ENCODE measurements at regions not wholly inside any gene's neighbourhood (a gene's known extent, or its start where the extent isn't known, plus 50 kb on each side); places are given as distances from the start of the nearest gene placed in this dataset.
"Not testable (repeated sequence)": the region's sequence is repeated elsewhere in the genome, so short reads cannot be mapped to it uniquely, and the experiment has no call there.

DNA sequence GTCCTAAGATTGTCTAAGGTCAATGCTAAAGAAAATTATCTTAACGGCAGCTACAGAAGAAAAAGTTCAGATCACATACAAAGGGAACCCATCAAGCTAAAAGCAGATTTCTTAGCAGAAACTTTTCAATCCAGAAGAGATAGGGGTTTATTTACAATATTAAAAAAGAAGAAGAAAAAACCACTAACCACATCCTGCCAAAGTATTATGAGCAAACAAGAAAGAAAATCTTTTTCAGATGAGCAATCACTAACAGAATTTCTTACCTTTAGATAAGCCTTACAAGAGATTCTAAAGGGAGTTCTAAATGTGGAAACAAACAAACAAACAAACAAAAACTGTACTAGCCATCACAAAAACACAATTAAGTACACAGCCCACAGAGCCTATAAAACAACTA, 1015.8 kb upstream of the EPHA6 start:
- no peak overlapping the region for H3K4me3 ChIP-seq (ENCODE audit: low read depth, low read length)
- DNase-seq (ENCODE audit: low read depth): no peak
- TF ChIP-seq, protein P1, sequence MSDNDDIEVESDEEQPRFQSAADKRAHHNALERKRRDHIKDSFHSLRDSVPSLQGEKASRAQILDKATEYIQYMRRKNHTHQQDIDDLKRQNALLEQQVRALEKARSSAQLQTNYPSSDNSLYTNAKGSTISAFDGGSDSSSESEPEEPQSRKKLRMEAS (IDR thresholded peaks at IDR 0.05; ENCODE audit: low read depth, low read length): no peak
- TF ChIP-seq, protein P2, sequence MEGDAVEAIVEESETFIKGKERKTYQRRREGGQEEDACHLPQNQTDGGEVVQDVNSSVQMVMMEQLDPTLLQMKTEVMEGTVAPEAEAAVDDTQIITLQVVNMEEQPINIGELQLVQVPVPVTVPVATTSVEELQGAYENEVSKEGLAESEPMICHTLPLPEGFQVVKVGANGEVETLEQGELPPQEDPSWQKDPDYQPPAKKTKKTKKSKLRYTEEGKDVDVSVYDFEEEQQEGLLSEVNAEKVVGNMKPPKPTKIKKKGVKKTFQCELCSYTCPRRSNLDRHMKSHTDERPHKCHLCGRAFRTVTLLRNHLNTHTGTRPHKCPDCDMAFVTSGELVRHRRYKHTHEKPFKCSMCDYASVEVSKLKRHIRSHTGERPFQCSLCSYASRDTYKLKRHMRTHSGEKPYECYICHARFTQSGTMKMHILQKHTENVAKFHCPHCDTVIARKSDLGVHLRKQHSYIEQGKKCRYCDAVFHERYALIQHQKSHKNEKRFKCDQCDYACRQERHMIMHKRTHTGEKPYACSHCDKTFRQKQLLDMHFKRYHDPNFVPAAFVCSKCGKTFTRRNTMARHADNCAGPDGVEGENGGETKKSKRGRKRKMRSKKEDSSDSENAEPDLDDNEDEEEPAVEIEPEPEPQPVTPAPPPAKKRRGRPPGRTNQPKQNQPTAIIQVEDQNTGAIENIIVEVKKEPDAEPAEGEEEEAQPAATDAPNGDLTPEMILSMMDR (IDR thresholded peaks at IDR 0.05; ENCODE audit: low read depth, low read length): no peak
- TF ChIP-seq POLR2A (IDR thresholded peaks at IDR 0.05; ENCODE audit: extremely low read depth, insufficient read length): no peak
- no peak for TF ChIP-seq MYC (IDR thresholded peaks at IDR 0.05; ENCODE audit: low read depth, low read length)

DNA sequence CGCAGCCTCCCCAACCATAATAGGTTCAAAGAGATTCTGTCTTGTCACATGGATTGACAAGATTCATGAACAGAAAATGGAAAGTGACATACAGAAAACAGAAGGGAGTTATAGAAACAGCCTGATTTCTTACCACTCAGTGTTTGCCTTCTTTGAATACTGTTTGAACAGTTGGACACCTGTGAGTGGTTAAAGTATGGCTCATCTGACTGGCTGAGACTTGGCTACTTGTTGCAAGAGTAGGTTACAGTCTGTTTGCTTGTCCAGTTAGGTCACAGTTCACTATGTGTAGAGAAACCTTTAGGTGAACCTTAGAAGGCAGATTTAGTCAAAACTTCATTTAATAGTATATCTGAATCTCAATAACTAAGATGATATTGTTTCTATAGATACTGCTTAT, 1003.9 kb upstream of the EPHA6 start:
- TF ChIP-seq, protein P2 (IDR thresholded peaks at IDR 0.05; ENCODE audit: low read depth, low read length): no peak
- no peak for TF ChIP-seq POLR2A (IDR thresholded peaks at IDR 0.05; ENCODE audit: extremely low read depth, insufficient read length)
- no peak for TF ChIP-seq MYC (IDR thresholded peaks at IDR 0.05; ENCODE audit: low read depth, low read length)
- TF ChIP-seq, protein P1 (IDR thresholded peaks at IDR 0.05; ENCODE audit: low read depth, low read length): no peak
- no peak for DNase-seq (ENCODE audit: low read depth)
- no peak overlapping the region for H3K4me3 ChIP-seq (ENCODE audit: low read depth, low read length)

DNA sequence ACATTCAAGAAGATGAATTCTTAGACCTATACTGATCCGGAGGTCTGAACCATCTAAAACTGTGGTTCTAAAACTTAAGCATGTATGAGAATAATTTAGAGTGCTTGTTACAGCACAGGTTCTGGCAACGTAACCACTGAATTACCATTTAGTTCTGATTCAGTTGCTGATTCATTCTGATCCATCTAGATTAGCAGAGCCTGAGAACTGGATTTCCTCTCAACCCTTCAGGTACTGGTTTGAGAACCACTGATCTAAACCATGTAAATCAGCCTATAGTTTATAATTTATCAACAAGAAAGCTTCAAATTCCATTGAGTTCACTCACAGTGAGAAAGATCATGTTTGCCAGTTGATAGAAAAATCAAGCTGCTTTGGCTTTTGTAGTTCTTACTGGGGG, 1001.1 kb upstream of the EPHA6 start:
- DNase-seq (ENCODE audit: low read depth): no peak
- TF ChIP-seq, protein P1 (IDR thresholded peaks at IDR 0.05; ENCODE audit: low read depth, low read length): no peak
- no peak for TF ChIP-seq POLR2A (IDR thresholded peaks at IDR 0.05; ENCODE audit: extremely low read depth, insufficient read length)
- TF ChIP-seq MYC (IDR thresholded peaks at IDR 0.05; ENCODE audit: low read depth, low read length): no peak
- TF ChIP-seq, protein P2 (IDR thresholded peaks at IDR 0.05; ENCODE audit: low read depth, low read length): no peak
- no peak overlapping the region for H3K4me3 ChIP-seq (ENCODE audit: low read depth, low read length)

DNA sequence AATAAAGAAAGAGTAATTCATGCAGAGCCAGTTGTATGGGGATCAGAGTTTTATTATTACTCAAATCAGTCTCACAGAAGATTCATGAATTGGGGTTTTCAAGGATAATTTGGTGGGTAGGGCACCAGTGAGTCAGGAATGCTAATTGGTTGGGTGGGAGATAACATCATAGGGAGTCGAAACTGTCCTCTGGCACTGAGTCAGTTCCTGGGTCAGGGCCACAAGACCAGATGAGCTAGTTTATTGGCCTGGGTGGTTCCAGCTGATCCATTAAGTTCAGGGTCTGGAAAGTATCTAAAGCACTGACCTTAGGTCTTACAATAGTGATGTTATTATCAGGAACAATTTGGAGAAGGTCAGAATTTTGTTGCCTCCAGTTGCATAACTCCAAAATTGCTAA, 998.6 kb upstream of the EPHA6 start:
- DNase-seq (ENCODE audit: low read depth): no peak
- H3K4me3 ChIP-seq (ENCODE audit: low read depth, low read length): no peak overlapping the region
- TF ChIP-seq, protein P1 (IDR thresholded peaks at IDR 0.05; ENCODE audit: low read depth, low read length): no peak
- TF ChIP-seq MYC (IDR thresholded peaks at IDR 0.05; ENCODE audit: low read depth, low read length) (no peak), POLR2A (IDR thresholded peaks at IDR 0.05; ENCODE audit: extremely low read depth, insufficient read length) (no peak)
- TF ChIP-seq, protein P2 (IDR thresholded peaks at IDR 0.05; ENCODE audit: low read depth, low read length): no peak

DNA sequence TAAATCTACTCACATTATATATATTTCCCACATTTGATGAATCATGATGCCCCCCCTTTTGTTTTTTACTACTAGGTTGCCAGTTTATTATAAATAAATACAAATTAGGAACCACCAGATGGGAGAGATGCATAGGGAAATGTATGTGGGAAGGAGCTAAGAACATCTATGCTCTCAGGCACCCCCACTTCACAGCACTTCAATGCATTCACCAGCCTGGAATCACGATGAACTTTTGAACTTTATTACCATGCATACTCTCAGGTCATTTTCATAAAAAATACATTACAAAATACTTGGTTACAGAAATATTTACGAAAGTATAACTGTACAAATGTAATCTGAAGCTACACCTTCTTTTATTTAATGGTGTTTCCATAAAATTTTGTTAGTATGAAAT, 988.0 kb upstream of the EPHA6 start:
- no peak overlapping the region for H3K4me3 ChIP-seq (ENCODE audit: low read depth, low read length)
- DNase-seq (ENCODE audit: low read depth): no peak
- TF ChIP-seq, protein P1 (IDR thresholded peaks at IDR 0.05; ENCODE audit: low read depth, low read length): no peak
- TF ChIP-seq, protein P2 (IDR thresholded peaks at IDR 0.05; ENCODE audit: low read depth, low read length): no peak
- TF ChIP-seq POLR2A (IDR thresholded peaks at IDR 0.05; ENCODE audit: extremely low read depth, insufficient read length): no peak
- TF ChIP-seq MYC (IDR thresholded peaks at IDR 0.05; ENCODE audit: low read depth, low read length): no peak

DNA sequence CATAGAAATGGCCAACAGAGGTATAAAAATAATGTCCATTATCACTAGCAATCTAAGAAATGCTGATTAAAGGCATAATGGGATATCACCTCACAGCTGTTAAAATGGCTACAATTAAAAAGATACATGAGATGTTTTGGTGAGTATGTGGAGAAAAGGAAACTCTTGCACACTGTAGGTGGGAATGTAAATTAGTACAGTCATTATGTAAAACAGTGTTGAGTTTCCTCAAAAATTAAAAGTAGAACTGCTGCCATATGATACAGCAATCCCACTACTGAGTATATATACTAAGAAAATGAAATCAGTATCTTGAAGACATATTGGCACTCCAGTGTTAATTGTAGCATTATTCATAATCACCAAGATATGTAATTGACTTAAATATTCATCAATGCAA, 982.2 kb upstream of the EPHA6 start:
- TF ChIP-seq, protein P1 (IDR thresholded peaks at IDR 0.05; ENCODE audit: low read depth, low read length): no peak
- TF ChIP-seq, protein P2 (IDR thresholded peaks at IDR 0.05; ENCODE audit: low read depth, low read length): no peak
- TF ChIP-seq POLR2A (IDR thresholded peaks at IDR 0.05; ENCODE audit: extremely low read depth, insufficient read length): no peak
- no peak for TF ChIP-seq MYC (IDR thresholded peaks at IDR 0.05; ENCODE audit: low read depth, low read length)
- no peak overlapping the region for H3K4me3 ChIP-seq (ENCODE audit: low read depth, low read length)
- no peak for DNase-seq (ENCODE audit: low read depth)

DNA sequence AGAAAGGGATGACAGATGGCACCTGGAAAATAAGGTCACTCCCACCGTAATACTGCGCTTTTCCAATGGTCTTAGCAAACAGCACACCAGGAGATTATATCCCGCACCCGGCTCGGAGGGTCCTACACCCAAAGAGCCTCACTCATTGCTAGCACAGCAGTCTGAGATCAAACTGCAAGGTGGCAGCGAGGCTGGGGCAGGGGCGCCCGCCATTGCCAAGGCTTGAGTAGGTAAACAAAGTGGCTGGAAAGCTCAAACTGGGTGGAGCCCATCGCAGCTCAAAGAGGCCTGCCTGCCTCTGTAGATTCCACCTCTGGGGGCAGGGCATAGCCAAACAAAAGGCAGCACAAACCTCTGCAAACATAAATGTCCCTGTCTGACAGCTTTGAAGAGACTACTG, 953.8 kb upstream of the EPHA6 start:
- DNase-seq (ENCODE audit: low read depth); H3K4me3 ChIP-seq (ENCODE audit: low read depth, low read length): not testable (repeated sequence)
